ENCODE measurements at regions not wholly inside any gene's neighbourhood (a gene's known extent, or its start where the extent isn't known, plus 50 kb on each side); places are given as distances from the start of the nearest gene placed in this dataset.
"Not testable (repeated sequence)": the region's sequence is repeated elsewhere in the genome, so short reads cannot be mapped to it uniquely, and the experiment has no call there.

- ATAC-seq; intact Hi-C loops (cut with micrococcal nuclease); DNase-seq: not testable (repeated sequence)
These were observed 162.4 kb upstream of the OR4C13 start for GRCh38 chr11:49789787-49790186.

- ATAC-seq; intact Hi-C loops (cut with micrococcal nuclease); DNase-seq: not testable (repeated sequence)
These were observed 153.9 kb upstream of the OR4C13 start for GRCh38 chr11:49798206-49798837.

GRCh38 chr11:49817705-49818430 is 134.3 kb upstream of the OR4C13 start:
- intact Hi-C loops (cut with micrococcal nuclease): not testable (repeated sequence)

GRCh38 chr11:49823188-49823587 is 129.0 kb upstream of the OR4C13 start:
- DNase-seq; intact Hi-C loops (cut with micrococcal nuclease); ATAC-seq: not testable (repeated sequence)

More at GRCh38 chr11:49817705-49818430, 134.3 kb upstream of the OR4C13 start:
- not testable (repeated sequence) for DNase-seq, ATAC-seq

DNA sequence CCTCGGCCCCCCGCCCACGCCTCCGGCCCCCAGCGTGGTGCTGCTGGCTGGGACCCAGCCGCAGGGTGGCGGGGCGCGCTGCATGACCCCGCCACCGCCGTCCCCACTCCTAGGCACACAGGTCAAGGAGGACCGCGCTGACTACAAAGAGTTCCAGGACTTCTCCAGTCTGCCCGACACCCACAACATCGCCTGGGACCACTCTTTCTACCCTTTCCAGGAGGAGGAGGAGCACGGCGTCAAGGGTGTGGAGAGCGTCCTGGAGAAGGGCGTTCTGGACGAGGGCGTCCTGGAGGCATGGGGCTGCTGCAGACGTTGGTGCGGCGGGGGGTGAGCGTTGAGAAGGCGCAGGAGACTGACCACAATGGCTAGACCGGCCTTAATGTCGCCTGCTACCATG is 101.7 kb upstream of the OR4C13 start:
- DNase-seq; intact Hi-C loops (cut with micrococcal nuclease); ATAC-seq: not testable (repeated sequence)

- no peak for DNase-seq
- intact Hi-C loops (cut with micrococcal nuclease): no loop called here
- no peak for ATAC-seq
These were observed 100.7 kb upstream of the OR4C13 start for GRCh38 chr11:49851511-49851910.

DNA sequence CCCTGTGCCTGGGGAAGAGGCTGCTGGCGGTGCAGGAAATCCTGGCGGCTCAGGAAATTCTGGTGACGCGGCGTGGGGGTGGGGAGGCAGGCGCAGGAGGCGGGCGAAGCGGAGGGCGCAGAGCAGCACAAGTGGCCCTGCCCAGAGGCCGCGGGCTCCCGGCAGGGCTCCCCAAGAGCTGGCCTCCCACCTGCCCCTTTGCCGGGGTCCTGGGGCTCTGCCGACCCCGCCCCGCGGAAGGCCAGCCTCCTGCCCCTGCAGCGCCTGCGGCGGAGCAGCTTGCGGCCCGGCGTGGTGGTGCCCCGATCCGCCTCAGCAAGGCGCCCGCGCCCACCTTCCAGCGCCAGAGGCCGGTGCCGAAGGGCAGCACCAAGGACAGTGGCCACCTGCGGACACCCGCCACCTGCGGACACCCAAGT is 100.2 kb upstream of the OR4C13 start:
- DNase-seq (no peak), ATAC-seq (no peak)
- intact Hi-C loops (cut with micrococcal nuclease): no loop called here

GRCh38 chr11:49888875-49889274 is 63.3 kb upstream of the OR4C13 start:
- intact Hi-C loops (cut with micrococcal nuclease); ATAC-seq; DNase-seq: not testable (repeated sequence)

- DNase-seq: peak; percentile 14
- ATAC-seq; intact Hi-C loops (cut with micrococcal nuclease): not testable (repeated sequence)
These were observed 60.1 kb upstream of the OR4C13 start for GRCh38 chr11:49891910-49892671.

DNA sequence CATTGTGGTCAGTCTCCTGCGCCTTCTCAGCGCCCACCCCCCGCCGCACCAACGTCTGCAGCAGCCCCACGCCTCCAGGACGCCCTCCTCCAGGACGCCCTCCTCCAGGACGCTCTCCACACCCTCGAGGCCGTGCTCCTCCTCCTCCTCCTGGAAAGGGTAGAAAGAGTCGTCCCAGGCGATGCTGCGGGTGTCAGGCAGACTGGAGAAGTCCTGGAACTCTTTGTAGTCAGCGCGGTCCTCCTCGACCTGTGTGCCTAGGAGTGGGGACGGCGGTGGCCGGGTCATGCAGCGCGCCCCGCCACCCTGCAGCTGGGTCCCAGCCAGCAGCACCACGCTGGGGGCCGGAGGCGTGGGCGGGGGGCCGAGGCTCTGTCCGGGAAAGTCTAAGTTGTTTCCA is 58.7 kb upstream of the OR4C13 start:
- intact Hi-C loops (cut with micrococcal nuclease); ATAC-seq; DNase-seq: not testable (repeated sequence)

All from left ventricle myocardium superior (tissue), 1 donor.